ENCODE measurements at regions not wholly inside any gene's neighbourhood (a gene's known extent, or its start where the extent isn't known, plus 50 kb on each side); places are given as distances from the start of the nearest gene placed in this dataset.
"Not testable (repeated sequence)": the region's sequence is repeated elsewhere in the genome, so short reads cannot be mapped to it uniquely, and the experiment has no call there.

DNA sequence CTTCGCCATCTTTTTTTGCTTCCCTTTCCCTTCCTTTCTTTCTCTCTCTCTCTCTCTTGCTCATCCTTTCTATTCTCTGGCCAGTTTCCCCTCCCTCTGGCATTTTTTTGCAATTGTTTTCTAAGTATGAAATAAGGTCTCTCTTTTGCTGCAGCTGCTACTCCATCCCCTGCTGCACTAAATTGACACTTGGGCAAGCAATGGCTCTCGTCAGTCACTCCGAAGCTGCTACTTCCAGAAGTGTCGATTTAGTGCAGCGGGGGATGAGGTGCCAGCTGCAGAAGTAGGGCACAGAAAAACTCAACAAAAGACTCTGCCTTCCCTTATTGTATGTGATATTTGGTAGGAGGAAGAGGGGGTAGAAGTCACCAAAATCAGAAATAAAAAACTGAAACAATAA is 642.3 kb downstream of the RWDD3 start:
- DNase-seq (ENCODE audit: low spot score) (no peak), FAIRE-seq (no peak)

DNA sequence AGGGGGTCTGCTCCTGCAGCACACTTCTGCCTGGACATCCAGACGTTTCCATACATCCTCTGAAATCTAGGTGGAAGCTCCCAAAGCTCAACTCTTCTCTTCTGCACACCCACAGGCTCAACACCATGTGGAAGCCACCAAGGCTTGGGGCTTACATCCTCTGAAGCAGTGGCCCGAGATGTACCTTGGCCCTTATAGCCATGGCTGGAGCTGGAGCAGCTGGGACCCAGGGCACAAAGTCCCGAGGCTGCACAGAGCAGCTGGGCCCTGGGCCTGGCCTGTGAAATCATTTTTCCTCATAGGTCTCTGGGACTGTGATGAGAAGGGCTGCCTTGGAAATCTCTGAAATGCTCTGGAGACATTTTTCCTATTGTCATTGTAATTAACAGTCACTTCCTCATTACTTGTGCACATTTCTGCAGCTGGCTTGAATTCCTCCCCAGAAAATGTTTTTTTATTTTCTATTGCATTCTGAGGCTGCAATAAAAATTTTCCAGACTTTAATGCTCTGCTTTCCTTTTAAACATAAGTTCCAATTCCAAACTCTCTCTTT is 645.6 kb downstream of the RWDD3 start:
- no peak for FAIRE-seq
- no peak for DNase-seq (ENCODE audit: low spot score)

- DNase-seq (ENCODE audit: low spot score) (no peak), FAIRE-seq (no peak)
These were observed 655.0 kb downstream of the RWDD3 start for GRCh38 chr1:95888941-95889390.

DNA sequence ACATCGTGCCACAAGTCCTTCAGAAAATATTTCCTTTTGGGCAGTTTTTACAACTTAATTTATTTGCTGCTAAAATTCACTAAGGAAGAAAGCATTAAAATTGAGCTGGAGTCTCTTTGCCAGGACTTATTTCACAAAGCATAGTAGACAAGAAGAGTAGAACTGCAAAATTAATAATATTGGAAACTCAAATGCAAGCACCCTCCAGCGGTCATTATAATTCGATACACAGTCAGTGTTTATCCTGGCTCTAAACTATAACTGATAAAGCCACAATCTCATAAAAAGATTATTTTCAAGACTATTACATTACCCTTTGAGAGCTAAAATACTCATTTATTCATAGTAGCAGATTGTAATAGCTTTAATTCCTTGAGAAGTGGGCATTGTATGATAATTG is 655.4 kb downstream of the RWDD3 start:
- no peak for DNase-seq (ENCODE audit: low spot score)
- no peak for FAIRE-seq

- FAIRE-seq, result no peak
- no peak for DNase-seq (ENCODE audit: low spot score)
These were observed 659.9 kb downstream of the RWDD3 start for GRCh38 chr1:95893921-95894320.

GRCh38 chr1:95903060-95903459 is 669.0 kb downstream of the RWDD3 start:
- DNase-seq (ENCODE audit: low spot score) (no peak), FAIRE-seq (no peak)

- DNase-seq (ENCODE audit: low spot score) (no peak), FAIRE-seq (no peak)
These were observed 671.9 kb downstream of the RWDD3 start for GRCh38 chr1:95905818-95906395.

GRCh38 chr1:95911739-95912138 is 677.7 kb downstream of the RWDD3 start:
- not testable (repeated sequence) for FAIRE-seq; DNase-seq (ENCODE audit: low spot score)

GRCh38 chr1:95916616-95917015 is 682.6 kb downstream of the RWDD3 start:
- DNase-seq (ENCODE audit: low spot score) (no peak), FAIRE-seq (no peak)

- FAIRE-seq, result no peak
- no peak for DNase-seq (ENCODE audit: low spot score)
These were observed 690.7 kb downstream of the RWDD3 start for GRCh38 chr1:95924684-95925083.

- FAIRE-seq (no peak), DNase-seq (ENCODE audit: low spot score) (no peak)
These were observed 692.3 kb downstream of the RWDD3 start for GRCh38 chr1:95926331-95926730.

- DNase-seq (ENCODE audit: low spot score), result peak; percentile 26
- FAIRE-seq, result no peak
These were observed 693.1 kb downstream of the RWDD3 start for GRCh38 chr1:95927061-95927460.

DNA sequence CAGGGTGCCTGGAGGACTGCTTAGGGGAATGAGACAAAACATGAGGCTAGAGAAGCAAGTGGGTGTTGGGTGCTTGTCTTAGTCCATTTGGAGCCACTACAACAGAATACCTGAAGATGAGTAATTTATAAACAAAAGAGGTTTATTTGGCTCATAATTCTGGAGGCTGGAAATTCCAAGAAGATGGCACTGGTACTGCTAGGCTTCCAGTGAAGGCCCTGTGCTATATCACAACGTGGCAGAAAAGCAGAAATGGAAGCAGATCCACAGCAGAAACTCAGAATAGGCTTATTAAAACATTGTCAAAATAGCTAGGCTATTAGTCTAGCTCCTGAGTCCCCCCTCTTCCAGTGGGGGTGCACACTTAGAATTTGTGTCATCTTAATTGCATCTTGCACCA is 701.7 kb downstream of the RWDD3 start:
- FAIRE-seq (no peak), DNase-seq (ENCODE audit: low spot score) (no peak)

GRCh38 chr1:95941121-95941798 is 707.2 kb downstream of the RWDD3 start:
- no peak for FAIRE-seq
- DNase-seq (ENCODE audit: low spot score), result no peak

GRCh38 chr1:95948023-95948422 is 714.0 kb downstream of the RWDD3 start:
- DNase-seq (ENCODE audit: low spot score), result no peak

GRCh38 chr1:95951371-95952102 is 717.5 kb downstream of the RWDD3 start:
- FAIRE-seq (no peak), DNase-seq (ENCODE audit: low spot score) (no peak)

More at GRCh38 chr1:95948023-95948422, 714.0 kb downstream of the RWDD3 start:
- no peak for FAIRE-seq

- FAIRE-seq, result no peak
- no peak for DNase-seq (ENCODE audit: low spot score)
These were observed 719.0 kb downstream of the RWDD3 start for GRCh38 chr1:95953015-95953414.

GRCh38 chr1:95954585-95954984 is 720.6 kb downstream of the RWDD3 start:
- FAIRE-seq (no peak), DNase-seq (ENCODE audit: low spot score) (no peak)

DNA sequence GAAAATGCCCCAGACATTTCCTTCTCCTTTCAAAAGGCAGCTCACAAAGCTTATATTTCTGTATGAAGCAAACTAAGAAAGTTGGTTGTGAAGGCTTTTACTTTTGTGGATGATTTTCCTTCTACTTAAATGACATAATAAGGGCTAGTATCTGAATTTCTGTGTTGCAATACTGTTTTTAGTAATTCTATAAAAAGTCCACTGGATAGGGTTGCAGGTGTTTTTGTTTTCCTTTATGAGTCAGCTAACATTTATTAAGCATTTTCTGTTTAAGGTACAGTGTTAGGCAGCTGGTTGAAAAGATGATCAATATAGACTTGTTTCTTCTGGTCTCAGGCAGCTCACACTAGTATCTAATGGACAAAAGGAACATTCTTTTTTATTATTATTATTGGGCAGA is 722.2 kb downstream of the RWDD3 start:
- no peak for FAIRE-seq
- DNase-seq (ENCODE audit: low spot score), result no peak

DNA sequence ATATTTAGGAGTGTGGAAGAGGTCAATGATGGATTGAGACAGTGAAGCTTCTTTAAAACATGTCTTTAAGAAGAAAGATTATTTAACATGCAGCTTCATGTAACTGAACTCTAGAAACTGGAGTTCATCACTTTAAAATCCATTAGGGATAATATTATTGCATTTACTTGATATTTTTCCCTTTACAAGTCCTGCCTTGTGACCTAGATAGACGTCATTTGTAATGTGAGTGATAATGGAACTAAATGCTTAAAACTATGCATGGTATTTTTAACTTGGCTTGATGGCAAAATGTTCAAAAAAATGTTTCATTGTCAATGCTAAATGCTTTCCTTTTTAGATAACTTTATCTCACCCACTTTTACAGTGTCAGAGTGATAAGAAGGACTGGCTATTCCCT is 723.7 kb downstream of the RWDD3 start:
- no peak for DNase-seq (ENCODE audit: low spot score)
- FAIRE-seq, result no peak

- FAIRE-seq (no peak), DNase-seq (ENCODE audit: low spot score) (no peak)
These were observed 732.9 kb downstream of the RWDD3 start for GRCh38 chr1:95966866-95967265.

DNA sequence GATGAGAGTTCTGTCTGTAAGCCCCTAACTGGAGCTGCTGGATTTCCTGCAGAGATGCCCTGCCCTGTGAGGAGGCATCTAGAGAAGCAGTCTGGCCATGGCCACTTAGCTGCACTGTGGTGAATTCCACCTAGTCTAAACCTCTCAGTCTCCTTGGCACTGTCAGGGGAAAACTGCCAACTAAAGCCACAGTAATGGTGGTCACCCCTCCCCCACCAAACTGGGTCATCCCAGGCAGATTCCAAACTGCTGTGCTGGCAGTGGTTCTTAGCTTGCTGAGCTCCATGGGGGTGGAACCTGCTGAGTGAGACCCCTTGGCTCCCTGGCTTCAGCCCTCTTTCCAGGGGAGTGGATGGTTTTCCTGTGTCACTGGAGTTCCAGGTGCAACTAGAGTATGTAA is 740.6 kb downstream of the RWDD3 start:
- DNase-seq (ENCODE audit: low spot score), result peak; percentile 67
- FAIRE-seq, result no peak

Data from RCC 7860 (cell line).